CD4-positive, alpha-beta memory T cell (primary cell): ENCODE measurements at regions not wholly inside any gene's neighbourhood (a gene's known extent, or its start where the extent isn't known, plus 50 kb on each side); places are given as distances from the start of the nearest gene placed in this dataset.

Source experiments
- CTCF ChIA-PET: fragments of 350-600 bp; sonication (Branson Sonifier 250); formaldehyde crosslinking; loops from one replicate; lab custom pipeline; 2021; ENCODE audit warnings: inconsistent platforms; ENCODE audit not compliant: partially characterized antibody; lab: Charles Lee
- POLR2A ChIA-PET: fragments of 350-600 bp; sonication (Branson Sonifier 250); formaldehyde crosslinking; loops from one replicate; lab custom pipeline; 2021; ENCODE audit not compliant: partially characterized antibody; lab: Charles Lee
- DNase-seq, 5 donors: peaks; one replicate each; pipeline versions ENCODE4 v3.0.0 to v3.0.0-alpha.2; 2020 to 2022; ENCODE audit warnings: mixed read lengths in 1 of 5
- H3K27ac ChIP-seq: one replicate; pipeline ENCODE4 v1.7.0; 2013; ENCODE audit warnings: low read depth, low read length
- H3K27me3 ChIP-seq: 2 replicates; pipeline ENCODE4 v1.7.0; 2013; ENCODE audit warnings: mild to moderate bottlenecking, low read length, moderate library complexity; ENCODE audit not compliant: insufficient read depth
- H3K36me3 ChIP-seq: 2 replicates; pipeline ENCODE4 v1.7.0; 2013; ENCODE audit warnings: mild to moderate bottlenecking, low read length, moderate library complexity; ENCODE audit not compliant: insufficient read depth
- H3K4me1 ChIP-seq: 2 replicates; pipeline ENCODE4 v1.7.0; 2013; ENCODE audit warnings: mild to moderate bottlenecking, low read length, moderate library complexity; ENCODE audit not compliant: insufficient read depth
- H3K4me3 ChIP-seq, 2 donors: one replicate each; pipeline ENCODE4 v1.7.0; 2013; ENCODE audit warnings: low read length in 2 of 2, mild to moderate bottlenecking in 1 of 2
- H3K9me3 ChIP-seq, 2 donors: one replicate each; pipeline ENCODE4 v1.7.0; 2013; ENCODE audit warnings: low read length in 2 of 2, control low read depth in 1 of 2; ENCODE audit not compliant: control insufficient read depth in 1 of 2
- H3K27ac Mint-ChIP-seq, 7 donors: one replicate each; pipeline ENCODE4 v1.8.0; 2020 to 2021; ENCODE audit warnings: mixed read lengths in 7 of 7, mild to moderate bottlenecking in 6 of 7, inconsistent platforms in 3 of 7, moderate library complexity in 3 of 7
- H3K27me3 Mint-ChIP-seq, 2 donors: one replicate each; pipeline ENCODE4 v1.8.0; 2020 to 2021; ENCODE audit warnings: mixed read lengths in 2 of 2
- H3K36me3 Mint-ChIP-seq, 2 donors: one replicate each; pipeline ENCODE4 v1.8.0; 2020 to 2021; ENCODE audit warnings: mixed read lengths in 2 of 2, inconsistent platforms in 1 of 2, mild to moderate bottlenecking in 1 of 2
- H3K4me1 Mint-ChIP-seq, 4 donors: one replicate each; pipeline ENCODE4 v1.8.0; 2020 to 2021; ENCODE audit warnings: mixed read lengths in 4 of 4, mild to moderate bottlenecking in 1 of 4
- H3K4me3 Mint-ChIP-seq, 8 donors: one replicate each; pipeline ENCODE4 v1.8.0; 2020 to 2021; ENCODE audit warnings: mixed read lengths in 8 of 8, mild to moderate bottlenecking in 7 of 8, moderate library complexity in 6 of 8, inconsistent platforms in 3 of 8
- H3K9me3 Mint-ChIP-seq, 8 donors: one replicate each; pipeline ENCODE4 v1.8.0; 2020 to 2021; ENCODE audit warnings: mixed read lengths in 8 of 8, mild to moderate bottlenecking in 5 of 8, inconsistent platforms in 3 of 8, moderate library complexity in 1 of 8
- intact Hi-C: fragments of 100-400 bp; cut with micrococcal nuclease; formaldehyde crosslinking; loops from one replicate; pipeline ENCODE4 v1.15.1; 2023

GRCh38 chr7:98565103-98565502, 52.0 kb upstream of the NPTX2 start:
- POLR2A ChIA-PET = no interaction called here
- H3K27ac ChIP-seq = no peak overlapping the region
- Mint-ChIP-seq H3K27ac (no peak overlapping the region), H3K27me3 (peaks cover 0 to 2% of the 10 kb centered on the region in 2 donors), H3K4me3 (no peak overlapping the region), H3K9me3 (peaks cover 0 to 16% (median 9%) of the 10 kb centered on the region in 8 donors), H3K36me3 (no peaks in the 10 kb centered on the region), H3K4me1 (no peaks in the 10 kb centered on the region)
- intact Hi-C loops = no loop called here
- DNase-seq = no peak
- H3K27me3 ChIP-seq = no peaks in the 10 kb centered on the region
- H3K9me3 ChIP-seq = no peaks in the 10 kb centered on the region
- no peak overlapping the region for H3K4me3 ChIP-seq
- no peaks in the 10 kb centered on the region for H3K36me3 ChIP-seq
- no peaks in the 10 kb centered on the region for H3K4me1 ChIP-seq
- CTCF ChIA-PET = no interaction called here

- ChIA-PET CTCF (no interaction called here), POLR2A (no interaction called here)
- Histone ChIP-seq H3K27ac (no peak overlapping the region), H3K36me3 (no peaks in the 10 kb centered on the region), H3K27me3 (no peaks in the 10 kb centered on the region), H3K4me1 (no peaks in the 10 kb centered on the region), H3K4me3 (no peak overlapping the region), H3K9me3 (no peaks in the 10 kb centered on the region)
- Mint-ChIP-seq H3K9me3 (peaks cover 0 to 18% (median 6%) of the 10 kb centered on the region in 8 donors), H3K4me3 (no peak overlapping the region), H3K4me1 (no peaks in the 10 kb centered on the region), H3K27ac (no peak overlapping the region), H3K36me3 (no peaks in the 10 kb centered on the region), H3K27me3 (peaks cover 0 to 4% of the 10 kb centered on the region in 2 donors)
- no peak for DNase-seq
- intact Hi-C loops = no loop called here
Measured at GRCh38 chr7:98562871-98563495, 54.1 kb upstream of the NPTX2 start.

- H3K9me3 Mint-ChIP-seq = peaks cover 0 to 18% (median 6%) of the 10 kb centered on the region in 8 donors
- Histone ChIP-seq H3K4me3 (no peak overlapping the region), H3K4me1 (no peaks in the 10 kb centered on the region), H3K27me3 (no peaks in the 10 kb centered on the region), H3K27ac (no peak overlapping the region), H3K36me3 (no peaks in the 10 kb centered on the region), H3K9me3 (no peaks in the 10 kb centered on the region)
- intact Hi-C loops = no loop called here
- no peaks in the 10 kb centered on the region for H3K36me3 Mint-ChIP-seq
- ChIA-PET POLR2A (no interaction called here), CTCF (no interaction called here)
- no peak overlapping the region for H3K4me3 Mint-ChIP-seq
- no peaks in the 10 kb centered on the region for H3K4me1 Mint-ChIP-seq
- H3K27me3 Mint-ChIP-seq = peaks cover 0 to 4% of the 10 kb centered on the region in 2 donors
- no peak for DNase-seq
- H3K27ac Mint-ChIP-seq = no peak overlapping the region
Measured at GRCh38 chr7:98562381-98562823, 54.7 kb upstream of the NPTX2 start.

GRCh38 chr7:98559958-98560357, 57.1 kb upstream of the NPTX2 start:
- Mint-ChIP-seq H3K4me1 (no peaks in the 10 kb centered on the region), H3K27ac (no peak overlapping the region), H3K9me3 (peaks cover 0 to 19% (median 4%) of the 10 kb centered on the region in 8 donors), H3K36me3 (no peaks in the 10 kb centered on the region), H3K27me3 (peaks cover 0 to 4% of the 10 kb centered on the region in 2 donors), H3K4me3 (no peak overlapping the region)
- Histone ChIP-seq H3K4me1 (no peaks in the 10 kb centered on the region), H3K4me3 (no peak overlapping the region), H3K27me3 (no peaks in the 10 kb centered on the region), H3K27ac (no peak overlapping the region), H3K9me3 (no peaks in the 10 kb centered on the region), H3K36me3 (no peaks in the 10 kb centered on the region)
- ChIA-PET CTCF (no interaction called here), POLR2A (no interaction called here)
- intact Hi-C loops = no loop called here
- no peak for DNase-seq

GRCh38 chr7:98559219-98559618, 57.9 kb upstream of the NPTX2 start:
- ChIA-PET CTCF (no interaction called here), POLR2A (no interaction called here)
- no peaks in the 10 kb centered on the region for H3K27me3 ChIP-seq
- Mint-ChIP-seq H3K27ac (no peak overlapping the region), H3K4me1 (no peaks in the 10 kb centered on the region), H3K36me3 (no peaks in the 10 kb centered on the region), H3K9me3 (peaks cover 0 to 16% (median 5%) of the 10 kb centered on the region in 8 donors), H3K27me3 (peaks cover 0 to 4% of the 10 kb centered on the region in 2 donors), H3K4me3 (no peak overlapping the region)
- no peak overlapping the region for H3K27ac ChIP-seq
- no peak for DNase-seq
- no peaks in the 10 kb centered on the region for H3K9me3 ChIP-seq
- H3K4me3 ChIP-seq = no peak overlapping the region
- no peaks in the 10 kb centered on the region for H3K4me1 ChIP-seq
- intact Hi-C loops = no loop called here
- no peaks in the 10 kb centered on the region for H3K36me3 ChIP-seq

- Histone ChIP-seq H3K9me3 (peaks cover 0 to under 1% of the 10 kb centered on the region in 2 donors), H3K36me3 (no peaks in the 10 kb centered on the region), H3K27ac (no peak overlapping the region), H3K4me3 (no peak overlapping the region), H3K27me3 (no peaks in the 10 kb centered on the region), H3K4me1 (no peaks in the 10 kb centered on the region)
- H3K4me1 Mint-ChIP-seq = no peaks in the 10 kb centered on the region
- H3K27me3 Mint-ChIP-seq = peaks cover 0 to 1% of the 10 kb centered on the region in 2 donors
- H3K27ac Mint-ChIP-seq = no peak overlapping the region
- no peak for DNase-seq
- peaks cover 2 to 20% (median 11%) of the 10 kb centered on the region in 8 donors for H3K9me3 Mint-ChIP-seq
- H3K4me3 Mint-ChIP-seq = no peak overlapping the region
- ChIA-PET POLR2A (no interaction called here), CTCF (no interaction called here)
- intact Hi-C loops = no loop called here
- no peaks in the 10 kb centered on the region for H3K36me3 Mint-ChIP-seq
Measured at GRCh38 chr7:98557538-98558031, 59.5 kb upstream of the NPTX2 start.

- H3K4me1 Mint-ChIP-seq = no peaks in the 10 kb centered on the region
- H3K4me1 ChIP-seq = no peaks in the 10 kb centered on the region
- no peaks in the 10 kb centered on the region for H3K36me3 ChIP-seq
- peaks cover 0 to 1% of the 10 kb centered on the region in 2 donors for H3K27me3 Mint-ChIP-seq
- intact Hi-C loops = no loop called here
- peaks cover 0 to 4% of the 10 kb centered on the region in 2 donors for H3K9me3 ChIP-seq
- no peak overlapping the region for H3K4me3 Mint-ChIP-seq
- H3K4me3 ChIP-seq = no peak overlapping the region
- H3K36me3 Mint-ChIP-seq = no peaks in the 10 kb centered on the region
- peaks cover 4 to 33% (median 23%) of the 10 kb centered on the region in 8 donors for H3K9me3 Mint-ChIP-seq
- H3K27ac ChIP-seq = no peak overlapping the region
- no peaks in the 10 kb centered on the region for H3K27me3 ChIP-seq
- ChIA-PET CTCF (no interaction called here), POLR2A (no interaction called here)
- no peak overlapping the region for H3K27ac Mint-ChIP-seq
- DNase-seq = no peak
Measured at GRCh38 chr7:98556288-98556687, 60.8 kb upstream of the NPTX2 start.
